HepG2 (cell line): ENCODE measurements at regions not wholly inside any gene's neighbourhood (a gene's known extent, or its start where the extent isn't known, plus 50 kb on each side); places are given as distances from the start of the nearest gene placed in this dataset.

Source experiments
- ATAC-seq: fragments of 200-7000 bp; cut with Tn5 transposase; 3 replicates; pipeline ENCODE4 v1.9.1; 2020; ENCODE audit warnings: mild to moderate bottlenecking, moderate library complexity
- BruUV-seq: library from RNA; stranded (reverse); fragments of 400-500 nt; replicated peaks from 2 replicates; lab custom pipeline; 2021; lab: Mats Ljungman, UMichigan
- CTCF ChIA-PET: fragments of 300-600 bp; formaldehyde crosslinking; extraction: SDS; loops from one replicate; lab custom pipeline; 2021; ENCODE audit warnings: low total read pairs, inconsistent platforms, low intra/inter-chr PET ratio; lab: Yijun Ruan, JAX
- POLR2A ChIA-PET: fragments of 350-600 bp; sonication (Branson Sonifier 250); formaldehyde crosslinking; loops from one replicate; lab custom pipeline; 2020; ENCODE audit warnings: antibody characterized with exemption, inconsistent platforms; lab: Yijun Ruan, JAX
- DNase-seq: peaks from one replicate; pipeline ENCODE4 v3.0.0-alpha.2; 2015; ENCODE audit warnings: low spot score
- FAIRE-seq: peaks from 3 replicates; lab custom pipeline; 2011; peaks lifted over from hg19 to GRCh38; lab: Jason Lieb, UNC
- H2AFZ ChIP-seq: one replicate; pipeline ENCODE4 v1.6.1; 2011; ENCODE audit warnings: low read length, inconsistent platforms
- H3K27ac ChIP-seq: fragments of 300-600 bp; 3 replicates; pipeline ENCODE4 v1.8.0; 2011; ENCODE audit warnings: mixed run types, mild to moderate bottlenecking, mixed read lengths, low read length, inconsistent platforms; ENCODE audit not compliant: insufficient read depth; ENCODE audit errors: extremely low read length
- H3K27me3 ChIP-seq, 2 experiments: fragments of 200-600 bp in 1 of 2; 2 replicates in 1 of 2; 3 replicates in 1 of 2; pipeline versions ENCODE4 v1.6.0 to v1.8.0; 2011; ENCODE audit warnings: low read length in 2 of 2, mild to moderate bottlenecking in 2 of 2, moderate library complexity in 2 of 2, inconsistent platforms in 1 of 2; ENCODE audit not compliant: insufficient read depth in 2 of 2, control insufficient read depth in 1 of 2
- H3K36me3 ChIP-seq, 2 experiments: fragments of 200-600 bp in 1 of 2; replicated peaks in 1 of 2; 2 replicates in 1 of 2; 3 replicates in 1 of 2; pipeline versions ENCODE4 v1.5.1 to v1.8.0; 2011; ENCODE audit warnings: low read length in 2 of 2, inconsistent platforms in 1 of 2; ENCODE audit not compliant: insufficient read depth in 2 of 2, control insufficient read depth in 1 of 2
- H3K4me1 ChIP-seq: 2 replicates; pipeline ENCODE4 v1.5.1; 2012; ENCODE audit warnings: low read length, inconsistent platforms; ENCODE audit not compliant: insufficient read depth
- H3K4me2 ChIP-seq: 2 replicates; pipeline ENCODE4 v1.6.0; 2011; ENCODE audit warnings: low read depth, low read length, inconsistent platforms
- H3K4me3 ChIP-seq, 3 experiments: fragments of 200-600 bp in 1 of 3; sonication (generic), shearing (Covaris generic) in 1 of 3; replicated peaks in 1 of 3; 2 replicates each; pipeline ENCODE4 v1.5.1; 2011 to 2016; ENCODE audit warnings: low read length in 3 of 3, inconsistent platforms in 2 of 3, low read depth in 2 of 3, mild to moderate bottlenecking in 2 of 3, control low read depth in 1 of 3, mixed read lengths in 1 of 3; ENCODE audit not compliant: insufficient read depth in 1 of 3
- H3K79me2 ChIP-seq: one replicate; pipeline ENCODE4 v1.6.1; 2011; ENCODE audit warnings: low read length, inconsistent platforms; ENCODE audit not compliant: insufficient read depth
- H3K9ac ChIP-seq: 2 replicates; pipeline ENCODE4 v1.6.0; 2011; ENCODE audit warnings: mild to moderate bottlenecking, low read depth, low read length, inconsistent platforms; ENCODE audit not compliant: insufficient read depth
- H3K9me3 ChIP-seq: 2 replicates; pipeline ENCODE4 v1.5.1; 2012; ENCODE audit warnings: mild to moderate bottlenecking, low read length
- H4K20me1 ChIP-seq: 2 replicates; pipeline ENCODE4 v1.6.0; 2011; ENCODE audit warnings: inconsistent platforms, mild to moderate bottlenecking, low read length, moderate library complexity; ENCODE audit not compliant: insufficient read depth
- CCAR2 ChIP-seq: fragments of 200-400 bp; formaldehyde crosslinking; optimal IDR thresholded peaks from 2 replicates; pipeline ENCODE3; 2018; ENCODE audit warnings: low read depth, mild to moderate bottlenecking, low read length, moderate library complexity
- CENPBD1 ChIP-seq: sonication (generic); formaldehyde crosslinking; IDR thresholded peaks from 2 replicates; pipeline ENCODE4 v1.8.0; 2022; ENCODE audit warnings: missing genetic modification reagents, low read depth, mild to moderate bottlenecking, borderline replicate concordance
- LCORL ChIP-seq, 2 experiments: fragments of 450-650 bp in 1 of 2; sonication (generic) in 1 of 2; formaldehyde crosslinking in 1 of 2; IDR thresholded peaks; 2 replicates each; pipeline versions ENCODE4 v1.5.0 to v1.6.1; 2017 to 2020; ENCODE audit warnings: antibody characterized with exemption in 1 of 2, missing genetic modification reagents in 1 of 2
- PTBP1 ChIP-seq: fragments of 200-400 bp; formaldehyde crosslinking; IDR thresholded peaks from 2 replicates; pipeline ENCODE4 v1.6.1; 2018; ENCODE audit warnings: low read length, low read depth; ENCODE audit not compliant: poor library complexity, severe bottlenecking
- YY1 ChIP-seq: IDR thresholded peaks from 2 replicates; pipeline ENCODE4 v1.6.1; 2011; ENCODE audit warnings: low read length, low read depth, moderate library complexity, mild to moderate bottlenecking; ENCODE audit not compliant: insufficient read depth, insufficient replicate concordance
- ZBTB10 ChIP-seq: sonication (generic); formaldehyde crosslinking; IDR thresholded peaks from 2 replicates; pipeline ENCODE4 v1.4.0; 2020; ENCODE audit warnings: missing genetic modification reagents, borderline replicate concordance
- WGBS: methylation state at CpG from one replicate; pipeline ENCODE4 v1.1.6; 2017; ENCODE audit warnings: low lambda C conversion rate; 5-methylcytosine and 5-hydroxymethylcytosine counted together
- in situ Hi-C: cut with HindIII; loops from 2 replicates; pipeline ENCODE4 v1.10.0; 2017; ENCODE audit warnings: low pct_unique_long_range_greater_than_20kb; ENCODE audit not compliant: extremely low pct_ligation_motif_present
- intact Hi-C: fragments of 100-400 bp; cut with micrococcal nuclease; formaldehyde crosslinking; loops from one replicate; pipeline ENCODE4 v1.10.0; 2022; ENCODE audit not compliant: unreplicated experiment
- TF ChIP-seq, protein P1 (sequence below): sonication (generic); formaldehyde crosslinking; conservative IDR thresholded peaks from 2 replicates; pipeline ENCODE4 v1.8.0; 2022; ENCODE audit warnings: missing genetic modification reagents
- TF ChIP-seq, protein P2 (sequence below): sonication (generic); formaldehyde crosslinking; IDR thresholded peaks from 2 replicates; pipeline ENCODE4 v1.9.0; 2022; ENCODE audit warnings: low read depth, missing genetic modification reagents
- TF ChIP-seq, protein P3 (sequence below): sonication (generic); formaldehyde crosslinking; IDR thresholded peaks from 2 replicates; pipeline ENCODE4 v1.5.0; 2020; ENCODE audit warnings: mild to moderate bottlenecking, missing genetic modification reagents, moderate library complexity
- TF ChIP-seq, protein P4 (sequence below): sonication (generic); formaldehyde crosslinking; IDR thresholded peaks from 2 replicates; pipeline ENCODE4 v1.8.1; 2023; ENCODE audit warnings: mild to moderate bottlenecking, missing genetic modification reagents

- no TSS peak for BruUV-seq
- 18% methylated on average over 10 of the region's 10 CpGs for WGBS
- H3K27me3 ChIP-seq: peaks cover 7 to 40% of the 10 kb centered on the region in 2 experiments; a peak in 4 of 5 replicates
- no peaks in the 10 kb centered on the region for H3K4me1 ChIP-seq
- no peak overlapping the region for H3K9ac ChIP-seq
- intact Hi-C loops (no loop called here), in situ Hi-C loops (no loop called here)
- no peak; the same call in 2 of the 3 replicates for ATAC-seq
- no peak for DNase-seq
- no peaks in the 10 kb centered on the region for H3K36me3 ChIP-seq
- H3K79me2 ChIP-seq: no peaks in the 10 kb centered on the region
- H3K4me2 ChIP-seq: no peak overlapping the region
- no peak overlapping the region for H3K27ac ChIP-seq
- H3K9me3 ChIP-seq: no peaks in the 10 kb centered on the region
- POLR2A ChIA-PET: no interaction called here
- H4K20me1 ChIP-seq: no peaks in the 10 kb centered on the region
- CTCF ChIA-PET: no interaction called here
- no peak for FAIRE-seq
- H2AFZ ChIP-seq: no peak overlapping the region
- H3K4me3 ChIP-seq: no peak overlapping the region
- TF ChIP-seq YY1: no peak
- no peak for TF ChIP-seq CENPBD1 (CRISPR knock-in tag)
- TF ChIP-seq, protein P1, sequence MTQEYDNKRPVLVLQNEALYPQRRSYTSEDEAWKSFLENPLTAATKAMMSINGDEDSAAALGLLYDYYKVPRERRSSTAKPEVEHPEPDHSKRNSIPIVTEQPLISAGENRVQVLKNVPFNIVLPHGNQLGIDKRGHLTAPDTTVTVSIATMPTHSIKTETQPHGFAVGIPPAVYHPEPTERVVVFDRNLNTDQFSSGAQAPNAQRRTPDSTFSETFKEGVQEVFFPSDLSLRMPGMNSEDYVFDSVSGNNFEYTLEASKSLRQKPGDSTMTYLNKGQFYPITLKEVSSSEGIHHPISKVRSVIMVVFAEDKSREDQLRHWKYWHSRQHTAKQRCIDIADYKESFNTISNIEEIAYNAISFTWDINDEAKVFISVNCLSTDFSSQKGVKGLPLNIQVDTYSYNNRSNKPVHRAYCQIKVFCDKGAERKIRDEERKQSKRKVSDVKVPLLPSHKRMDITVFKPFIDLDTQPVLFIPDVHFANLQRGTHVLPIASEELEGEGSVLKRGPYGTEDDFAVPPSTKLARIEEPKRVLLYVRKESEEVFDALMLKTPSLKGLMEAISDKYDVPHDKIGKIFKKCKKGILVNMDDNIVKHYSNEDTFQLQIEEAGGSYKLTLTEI (CRISPR knock-in tag): no peak
- no peak for TF ChIP-seq LCORL (IDR thresholded peaks at IDR 0.05)
- TF ChIP-seq LCORL (CRISPR knock-in tag; IDR thresholded peaks at IDR 0.05): no peak
- no peak for TF ChIP-seq PTBP1
- TF ChIP-seq, protein P2, sequence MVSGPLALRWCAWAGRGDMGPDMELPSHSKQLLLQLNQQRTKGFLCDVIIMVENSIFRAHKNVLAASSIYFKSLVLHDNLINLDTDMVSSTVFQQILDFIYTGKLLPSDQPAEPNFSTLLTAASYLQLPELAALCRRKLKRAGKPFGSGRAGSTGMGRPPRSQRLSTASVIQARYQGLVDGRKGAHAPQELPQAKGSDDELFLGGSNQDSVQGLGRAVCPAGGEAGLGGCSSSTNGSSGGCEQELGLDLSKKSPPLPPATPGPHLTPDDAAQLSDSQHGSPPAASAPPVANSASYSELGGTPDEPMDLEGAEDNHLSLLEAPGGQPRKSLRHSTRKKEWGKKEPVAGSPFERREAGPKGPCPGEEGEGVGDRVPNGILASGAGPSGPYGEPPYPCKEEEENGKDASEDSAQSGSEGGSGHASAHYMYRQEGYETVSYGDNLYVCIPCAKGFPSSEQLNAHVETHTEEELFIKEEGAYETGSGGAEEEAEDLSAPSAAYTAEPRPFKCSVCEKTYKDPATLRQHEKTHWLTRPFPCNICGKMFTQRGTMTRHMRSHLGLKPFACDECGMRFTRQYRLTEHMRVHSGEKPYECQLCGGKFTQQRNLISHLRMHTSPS (CRISPR knock-in tag): no peak
- no peak for TF ChIP-seq CCAR2
- TF ChIP-seq, protein P3, sequence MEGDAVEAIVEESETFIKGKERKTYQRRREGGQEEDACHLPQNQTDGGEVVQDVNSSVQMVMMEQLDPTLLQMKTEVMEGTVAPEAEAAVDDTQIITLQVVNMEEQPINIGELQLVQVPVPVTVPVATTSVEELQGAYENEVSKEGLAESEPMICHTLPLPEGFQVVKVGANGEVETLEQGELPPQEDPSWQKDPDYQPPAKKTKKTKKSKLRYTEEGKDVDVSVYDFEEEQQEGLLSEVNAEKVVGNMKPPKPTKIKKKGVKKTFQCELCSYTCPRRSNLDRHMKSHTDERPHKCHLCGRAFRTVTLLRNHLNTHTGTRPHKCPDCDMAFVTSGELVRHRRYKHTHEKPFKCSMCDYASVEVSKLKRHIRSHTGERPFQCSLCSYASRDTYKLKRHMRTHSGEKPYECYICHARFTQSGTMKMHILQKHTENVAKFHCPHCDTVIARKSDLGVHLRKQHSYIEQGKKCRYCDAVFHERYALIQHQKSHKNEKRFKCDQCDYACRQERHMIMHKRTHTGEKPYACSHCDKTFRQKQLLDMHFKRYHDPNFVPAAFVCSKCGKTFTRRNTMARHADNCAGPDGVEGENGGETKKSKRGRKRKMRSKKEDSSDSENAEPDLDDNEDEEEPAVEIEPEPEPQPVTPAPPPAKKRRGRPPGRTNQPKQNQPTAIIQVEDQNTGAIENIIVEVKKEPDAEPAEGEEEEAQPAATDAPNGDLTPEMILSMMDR (CRISPR knock-in tag): no peak
- TF ChIP-seq, protein P4, sequence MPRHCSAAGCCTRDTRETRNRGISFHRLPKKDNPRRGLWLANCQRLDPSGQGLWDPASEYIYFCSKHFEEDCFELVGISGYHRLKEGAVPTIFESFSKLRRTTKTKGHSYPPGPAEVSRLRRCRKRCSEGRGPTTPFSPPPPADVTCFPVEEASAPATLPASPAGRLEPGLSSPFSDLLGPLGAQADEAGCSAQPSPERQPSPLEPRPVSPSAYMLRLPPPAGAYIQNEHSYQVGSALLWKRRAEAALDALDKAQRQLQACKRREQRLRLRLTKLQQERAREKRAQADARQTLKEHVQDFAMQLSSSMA: no peak
- TF ChIP-seq ZBTB10 (CRISPR knock-in tag): no peak
Measured at GRCh38 chr20:57844626-57845596, 135.1 kb upstream of the PMEPA1 start.
